ENCODE measurements at regions not wholly inside any gene's neighbourhood (a gene's known extent, or its start where the extent isn't known, plus 50 kb on each side); places are given as distances from the start of the nearest gene placed in this dataset.

DNA sequence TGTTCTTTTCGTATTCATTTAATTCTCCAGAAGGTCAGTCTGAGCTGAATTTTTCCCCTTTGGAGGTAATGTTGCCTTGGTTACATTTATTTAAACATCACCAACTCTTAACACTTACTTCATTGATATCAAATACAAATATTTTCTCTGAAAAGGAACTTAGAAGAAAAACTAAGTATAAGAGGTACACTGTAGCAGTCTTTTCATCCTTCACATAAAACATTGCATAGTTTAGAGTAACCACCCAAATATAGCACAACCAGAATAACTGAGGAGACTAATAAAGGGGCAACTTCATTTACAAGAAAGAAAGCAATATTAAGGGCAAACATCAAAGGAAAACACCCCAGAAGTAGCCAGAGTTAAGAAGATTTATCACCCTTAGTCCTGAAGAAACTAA lies 1115.0 kb upstream of the POT1 start:
- TF ChIP-seq BHLHE40 (IDR thresholded peaks at IDR 0.05; ENCODE audit: borderline replicate concordance) (no peak), TARDBP (IDR thresholded peaks at IDR 0.05) (no peak), ZNF384 (IDR thresholded peaks at IDR 0.05) (no peak), HDGF (IDR thresholded peaks at IDR 0.05; ENCODE audit: borderline replicate concordance) (no peak), FOXA1 (IDR thresholded peaks at IDR 0.05) (no peak), FOXK2 (IDR thresholded peaks at IDR 0.05) (no peak), SP1 (IDR thresholded peaks at IDR 0.05) (no peak), FOXM1 (IDR thresholded peaks at IDR 0.05; ENCODE audit: borderline replicate concordance) (no peak)
- TF ChIP-seq, protein P1, sequence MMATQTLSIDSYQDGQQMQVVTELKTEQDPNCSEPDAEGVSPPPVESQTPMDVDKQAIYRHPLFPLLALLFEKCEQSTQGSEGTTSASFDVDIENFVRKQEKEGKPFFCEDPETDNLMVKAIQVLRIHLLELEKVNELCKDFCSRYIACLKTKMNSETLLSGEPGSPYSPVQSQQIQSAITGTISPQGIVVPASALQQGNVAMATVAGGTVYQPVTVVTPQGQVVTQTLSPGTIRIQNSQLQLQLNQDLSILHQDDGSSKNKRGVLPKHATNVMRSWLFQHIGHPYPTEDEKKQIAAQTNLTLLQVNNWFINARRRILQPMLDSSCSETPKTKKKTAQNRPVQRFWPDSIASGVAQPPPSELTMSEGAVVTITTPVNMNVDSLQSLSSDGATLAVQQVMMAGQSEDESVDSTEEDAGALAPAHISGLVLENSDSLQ (IDR thresholded peaks at IDR 0.05): no peak

Data from HEK293T (cell line).